ENCODE measurements at regions not wholly inside any gene's neighbourhood (a gene's known extent, or its start where the extent isn't known, plus 50 kb on each side); places are given as distances from the start of the nearest gene placed in this dataset.

DNA sequence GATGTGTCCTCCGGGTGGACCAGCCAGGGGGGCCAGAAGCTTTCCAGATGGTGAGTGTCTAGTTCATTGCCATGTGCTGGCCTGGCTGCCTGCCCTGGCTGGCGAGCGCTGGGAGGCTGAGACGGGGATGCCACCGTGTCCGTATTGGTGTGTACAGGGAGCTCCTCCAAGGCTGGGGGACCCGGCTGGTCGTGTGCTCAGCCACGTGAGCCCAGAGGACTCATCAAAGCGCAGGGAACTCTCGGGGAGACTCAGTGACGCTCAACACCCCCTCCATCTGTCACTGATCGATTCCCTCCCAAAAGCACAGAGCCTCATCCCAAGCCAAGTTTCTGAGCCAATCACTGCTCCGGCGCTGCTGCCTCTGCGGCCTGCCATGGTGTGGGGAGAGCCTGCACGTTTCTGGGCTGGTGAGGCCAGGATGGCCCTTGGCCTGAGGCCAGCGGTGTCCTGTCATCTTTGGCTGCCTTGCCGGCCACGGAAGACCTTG lies 423.7 kb downstream of the SHANK2 start:
- H3K9me3 ChIP-seq (ENCODE audit: control insufficient read depth, low read length), result no peaks in the 10 kb centered on the region
- H3K4me3 ChIP-seq (ENCODE audit: low read length), result no peak overlapping the region
- no peaks in the 10 kb centered on the region for H3K27me3 ChIP-seq (ENCODE audit: control insufficient read depth, insufficient read depth, low read length)
- no peaks in the 10 kb centered on the region for H3K36me3 ChIP-seq (ENCODE audit: control insufficient read depth, insufficient read depth, low read length)
- no peaks in the 10 kb centered on the region for H3K4me1 ChIP-seq (ENCODE audit: control insufficient read depth, insufficient read depth, low read length)
- no peak overlapping the region for H3K9ac ChIP-seq (ENCODE audit: low read length)

DNA sequence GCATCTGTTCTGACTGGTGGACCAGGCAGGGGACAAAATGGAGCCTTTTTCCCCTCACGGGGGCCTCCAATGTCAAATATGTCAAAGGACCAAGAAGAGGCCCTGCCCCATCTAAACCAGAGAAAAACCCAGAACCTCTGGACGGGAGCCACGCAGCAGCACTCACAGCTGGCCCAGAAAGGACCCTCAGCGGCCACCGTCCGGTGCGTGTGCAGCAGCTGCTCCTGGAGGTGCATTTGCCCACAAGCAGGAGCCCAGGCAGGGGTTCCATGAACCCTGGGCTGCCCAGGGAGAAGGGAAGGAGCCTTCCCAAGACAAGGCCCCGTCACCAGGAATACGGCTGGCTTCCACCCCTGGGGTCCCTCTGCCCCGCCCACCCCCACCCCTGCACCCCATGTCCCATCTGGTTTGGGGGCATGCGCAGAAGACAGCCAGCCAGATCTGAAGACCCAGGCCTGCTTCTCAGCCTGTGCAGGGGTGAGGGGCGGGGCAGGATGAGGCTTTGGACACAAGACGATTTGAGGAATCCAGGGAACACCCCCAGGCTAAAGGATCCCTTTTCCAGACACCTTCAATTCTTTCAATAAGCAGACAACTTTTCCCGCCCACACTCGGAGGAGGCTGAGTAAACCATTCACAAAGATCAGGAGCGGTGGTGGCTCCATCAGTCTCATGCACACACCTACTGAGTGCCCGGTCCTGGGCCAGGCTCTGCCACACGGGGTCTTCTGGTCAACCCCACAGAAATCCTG lies 423.1 kb downstream of the SHANK2 start:
- Histone ChIP-seq H3K27me3 (ENCODE audit: control insufficient read depth, insufficient read depth, low read length) (no peaks in the 10 kb centered on the region), H3K9ac (ENCODE audit: low read length) (no peak overlapping the region), H3K4me1 (ENCODE audit: control insufficient read depth, insufficient read depth, low read length) (no peaks in the 10 kb centered on the region), H3K36me3 (ENCODE audit: control insufficient read depth, insufficient read depth, low read length) (no peaks in the 10 kb centered on the region), H3K9me3 (ENCODE audit: control insufficient read depth, low read length) (no peaks in the 10 kb centered on the region), H3K4me3 (ENCODE audit: low read length) (no peak overlapping the region)

GRCh38 chr11:70829886-70830272 lies 422.5 kb downstream of the SHANK2 start:
- Histone ChIP-seq H3K4me3 (ENCODE audit: low read length) (no peak overlapping the region), H3K4me1 (ENCODE audit: control insufficient read depth, insufficient read depth, low read length) (no peaks in the 10 kb centered on the region), H3K27me3 (ENCODE audit: control insufficient read depth, insufficient read depth, low read length) (no peaks in the 10 kb centered on the region), H3K9me3 (ENCODE audit: control insufficient read depth, low read length) (no peaks in the 10 kb centered on the region), H3K9ac (ENCODE audit: low read length) (no peak overlapping the region), H3K36me3 (ENCODE audit: control insufficient read depth, insufficient read depth, low read length) (no peaks in the 10 kb centered on the region)

- no peaks in the 10 kb centered on the region for H3K4me1 ChIP-seq (ENCODE audit: control insufficient read depth, insufficient read depth, low read length)
- no peaks in the 10 kb centered on the region for H3K36me3 ChIP-seq (ENCODE audit: control insufficient read depth, insufficient read depth, low read length)
- H3K9me3 ChIP-seq (ENCODE audit: control insufficient read depth, low read length), result no peaks in the 10 kb centered on the region
- H3K27me3 ChIP-seq (ENCODE audit: control insufficient read depth, insufficient read depth, low read length), result no peaks in the 10 kb centered on the region
- H3K4me3 ChIP-seq (ENCODE audit: low read length), result no peak overlapping the region
- H3K9ac ChIP-seq (ENCODE audit: low read length), result no peak overlapping the region
These were observed 419.4 kb downstream of the SHANK2 start for GRCh38 chr11:70833011-70833410.

GRCh38 chr11:70833554-70833953 lies 418.8 kb downstream of the SHANK2 start:
- Histone ChIP-seq H3K9me3 (ENCODE audit: control insufficient read depth, low read length) (no peaks in the 10 kb centered on the region), H3K27me3 (ENCODE audit: control insufficient read depth, insufficient read depth, low read length) (no peaks in the 10 kb centered on the region), H3K4me1 (ENCODE audit: control insufficient read depth, insufficient read depth, low read length) (no peaks in the 10 kb centered on the region), H3K36me3 (ENCODE audit: control insufficient read depth, insufficient read depth, low read length) (no peaks in the 10 kb centered on the region), H3K4me3 (ENCODE audit: low read length) (no peak overlapping the region), H3K9ac (ENCODE audit: low read length) (no peak overlapping the region)

DNA sequence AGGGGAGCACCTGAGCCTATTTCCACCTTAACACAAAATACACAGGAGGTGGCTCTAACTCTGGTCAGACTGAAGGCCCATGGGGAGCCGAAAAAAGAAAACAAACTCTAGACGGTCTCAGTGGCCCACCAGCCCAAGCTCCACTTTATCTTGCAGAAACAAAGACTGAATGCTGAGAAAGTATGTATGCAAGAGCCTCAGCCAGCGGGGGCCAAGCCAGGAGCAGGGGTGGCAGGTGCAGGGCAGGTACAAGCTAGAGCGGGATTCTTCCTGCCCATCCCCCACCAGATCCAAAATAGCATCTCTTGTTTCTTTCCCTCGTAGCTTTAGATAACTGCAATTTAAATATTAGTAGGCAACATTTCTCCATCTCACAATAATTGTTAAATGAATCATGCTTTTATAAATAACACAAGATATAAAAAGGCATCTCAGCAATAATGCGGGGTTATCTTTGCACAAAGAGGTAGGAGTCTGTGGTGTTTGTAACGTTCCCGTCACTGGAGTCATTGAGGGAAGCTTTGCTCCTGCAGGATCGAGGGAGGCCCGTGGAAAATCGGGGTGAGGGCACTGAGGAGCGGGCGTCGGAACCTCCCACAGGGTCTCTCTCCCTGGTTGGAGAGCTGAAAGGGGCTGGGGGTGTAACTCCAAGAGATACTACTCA lies 418.0 kb downstream of the SHANK2 start:
- no peaks in the 10 kb centered on the region for H3K27me3 ChIP-seq (ENCODE audit: control insufficient read depth, insufficient read depth, low read length)
- no peak overlapping the region for H3K9ac ChIP-seq (ENCODE audit: low read length)
- no peak overlapping the region for H3K4me3 ChIP-seq (ENCODE audit: low read length)
- no peaks in the 10 kb centered on the region for H3K36me3 ChIP-seq (ENCODE audit: control insufficient read depth, insufficient read depth, low read length)
- no peaks in the 10 kb centered on the region for H3K4me1 ChIP-seq (ENCODE audit: control insufficient read depth, insufficient read depth, low read length)
- H3K9me3 ChIP-seq (ENCODE audit: control insufficient read depth, low read length), result no peaks in the 10 kb centered on the region

DNA sequence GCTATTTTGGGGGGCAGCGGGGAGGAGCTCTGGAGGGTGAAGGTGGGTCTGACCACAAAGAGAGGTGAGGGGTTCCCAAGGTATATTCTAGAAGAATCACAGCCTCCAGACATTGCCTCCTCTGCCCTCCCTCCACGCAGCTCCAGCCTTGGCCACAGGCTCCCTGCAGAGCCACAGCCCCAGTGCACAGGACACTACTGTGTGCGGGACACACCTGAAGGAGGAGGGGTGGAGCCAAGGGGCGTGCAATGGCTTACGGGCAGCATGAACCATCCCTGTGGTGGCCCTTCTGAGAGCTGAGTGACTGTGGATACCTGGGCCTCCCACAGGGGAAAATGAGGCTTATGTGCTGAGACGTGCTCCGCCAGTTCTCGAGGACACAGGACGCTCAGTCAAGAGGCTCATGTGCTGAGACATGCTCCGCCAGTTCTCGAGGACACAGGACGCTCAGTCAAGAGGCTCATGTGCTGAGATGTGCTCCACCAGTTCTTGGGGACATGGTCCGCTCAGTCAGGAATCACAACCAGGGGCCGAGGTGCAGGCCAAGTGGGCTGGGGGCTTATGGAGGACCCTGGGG lies 417.3 kb downstream of the SHANK2 start:
- Histone ChIP-seq H3K4me3 (ENCODE audit: low read length) (no peak overlapping the region), H3K4me1 (ENCODE audit: control insufficient read depth, insufficient read depth, low read length) (no peaks in the 10 kb centered on the region), H3K27me3 (ENCODE audit: control insufficient read depth, insufficient read depth, low read length) (no peaks in the 10 kb centered on the region), H3K9ac (ENCODE audit: low read length) (no peak overlapping the region), H3K36me3 (ENCODE audit: control insufficient read depth, insufficient read depth, low read length) (no peaks in the 10 kb centered on the region), H3K9me3 (ENCODE audit: control insufficient read depth, low read length) (no peaks in the 10 kb centered on the region)

DNA sequence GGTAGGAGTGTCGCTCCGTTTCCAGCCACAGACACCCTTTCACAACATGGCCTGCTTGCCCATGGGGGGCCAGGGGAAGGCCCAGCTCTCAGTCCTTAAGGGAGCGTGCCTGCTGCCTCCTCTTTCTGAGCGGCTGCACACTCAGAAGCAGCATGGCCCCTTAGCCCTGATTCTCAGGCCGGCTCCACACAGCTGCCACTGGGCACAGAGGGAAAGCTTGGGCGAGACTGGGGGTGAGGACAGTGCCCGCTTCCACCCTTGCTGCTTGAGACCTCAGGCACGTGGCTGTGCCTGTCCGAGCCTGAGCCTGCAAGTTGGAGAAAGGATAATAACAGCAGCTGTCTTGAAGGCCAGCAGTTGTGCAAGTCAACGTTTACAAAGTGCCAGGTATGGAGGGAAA lies 416.3 kb downstream of the SHANK2 start:
- Histone ChIP-seq H3K4me3 (ENCODE audit: low read length) (no peak overlapping the region), H3K36me3 (ENCODE audit: control insufficient read depth, insufficient read depth, low read length) (no peaks in the 10 kb centered on the region), H3K4me1 (ENCODE audit: control insufficient read depth, insufficient read depth, low read length) (no peaks in the 10 kb centered on the region), H3K27me3 (ENCODE audit: control insufficient read depth, insufficient read depth, low read length) (no peaks in the 10 kb centered on the region), H3K9ac (ENCODE audit: low read length) (no peak overlapping the region), H3K9me3 (ENCODE audit: control insufficient read depth, low read length) (no peaks in the 10 kb centered on the region)

- H3K9me3 ChIP-seq (ENCODE audit: control insufficient read depth, low read length), result no peaks in the 10 kb centered on the region
- H3K36me3 ChIP-seq (ENCODE audit: control insufficient read depth, insufficient read depth, low read length), result no peaks in the 10 kb centered on the region
- H3K4me3 ChIP-seq (ENCODE audit: low read length), result no peak overlapping the region
- no peaks in the 10 kb centered on the region for H3K4me1 ChIP-seq (ENCODE audit: control insufficient read depth, insufficient read depth, low read length)
- no peaks in the 10 kb centered on the region for H3K27me3 ChIP-seq (ENCODE audit: control insufficient read depth, insufficient read depth, low read length)
- no peak overlapping the region for H3K9ac ChIP-seq (ENCODE audit: low read length)
These were observed 414.2 kb downstream of the SHANK2 start for GRCh38 chr11:70838198-70838597.

GRCh38 chr11:70839851-70840250 lies 412.5 kb downstream of the SHANK2 start:
- no peaks in the 10 kb centered on the region for H3K27me3 ChIP-seq (ENCODE audit: control insufficient read depth, insufficient read depth, low read length)
- H3K9me3 ChIP-seq (ENCODE audit: control insufficient read depth, low read length), result no peaks in the 10 kb centered on the region
- no peaks in the 10 kb centered on the region for H3K4me1 ChIP-seq (ENCODE audit: control insufficient read depth, insufficient read depth, low read length)
- no peaks in the 10 kb centered on the region for H3K36me3 ChIP-seq (ENCODE audit: control insufficient read depth, insufficient read depth, low read length)
- no peak overlapping the region for H3K9ac ChIP-seq (ENCODE audit: low read length)
- H3K4me3 ChIP-seq (ENCODE audit: low read length), result no peak overlapping the region

DNA sequence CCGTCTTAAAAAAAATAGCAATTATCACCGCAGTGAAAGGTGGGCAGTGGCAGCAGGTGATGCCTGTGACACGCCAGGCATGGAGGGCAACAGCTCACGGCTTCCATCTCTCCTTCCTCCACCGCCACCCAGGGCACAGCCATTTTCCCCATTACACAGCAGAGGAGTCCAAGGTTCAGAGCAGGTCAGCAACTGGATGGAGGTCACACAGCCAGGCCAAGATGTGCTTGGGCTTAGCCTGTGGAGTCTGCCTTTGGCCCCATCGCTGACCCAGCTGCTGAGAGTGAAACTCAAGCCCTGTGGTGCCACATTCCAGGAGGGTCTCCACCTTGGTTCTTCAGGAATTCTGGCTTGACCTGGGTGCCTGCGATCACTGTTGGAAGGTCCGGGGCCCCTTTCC lies 411.1 kb downstream of the SHANK2 start:
- no peaks in the 10 kb centered on the region for H3K9me3 ChIP-seq (ENCODE audit: control insufficient read depth, low read length)
- H3K4me3 ChIP-seq (ENCODE audit: low read length), result no peak overlapping the region
- no peaks in the 10 kb centered on the region for H3K27me3 ChIP-seq (ENCODE audit: control insufficient read depth, insufficient read depth, low read length)
- no peaks in the 10 kb centered on the region for H3K36me3 ChIP-seq (ENCODE audit: control insufficient read depth, insufficient read depth, low read length)
- H3K4me1 ChIP-seq (ENCODE audit: control insufficient read depth, insufficient read depth, low read length), result no peaks in the 10 kb centered on the region
- no peak overlapping the region for H3K9ac ChIP-seq (ENCODE audit: low read length)

- no peaks in the 10 kb centered on the region for H3K9me3 ChIP-seq (ENCODE audit: control insufficient read depth, low read length)
- H3K9ac ChIP-seq (ENCODE audit: low read length), result no peak overlapping the region
- no peaks in the 10 kb centered on the region for H3K4me1 ChIP-seq (ENCODE audit: control insufficient read depth, insufficient read depth, low read length)
- H3K27me3 ChIP-seq (ENCODE audit: control insufficient read depth, insufficient read depth, low read length), result no peaks in the 10 kb centered on the region
- H3K4me3 ChIP-seq (ENCODE audit: low read length), result no peak overlapping the region
- H3K36me3 ChIP-seq (ENCODE audit: control insufficient read depth, insufficient read depth, low read length), result no peaks in the 10 kb centered on the region
These were observed 410.1 kb downstream of the SHANK2 start for GRCh38 chr11:70842256-70842655.

Measured in mucosa of stomach (tissue), 1 donor.